Urinary bladder (tissue), 3 donors: ENCODE measurements at regions not wholly inside any gene's neighbourhood (a gene's known extent, or its start where the extent isn't known, plus 50 kb on each side); places are given as distances from the start of the nearest gene placed in this dataset.

Experiments
- DNase-seq: peaks from one replicate; pipeline ENCODE4 v3.0.0-alpha.2; 2015; ENCODE audit errors: extremely low spot score
- H3K27ac ChIP-seq: one replicate; pipeline ENCODE4 v1.5.1; 2013; ENCODE audit warnings: low read depth, mild to moderate bottlenecking, moderate library complexity
- H3K36me3 ChIP-seq: one replicate; pipeline ENCODE4 v1.6.1; 2013; ENCODE audit warnings: mild to moderate bottlenecking, moderate library complexity; ENCODE audit not compliant: insufficient read depth
- H3K4me1 ChIP-seq: one replicate; pipeline ENCODE4 v1.6.1; 2013; ENCODE audit warnings: mild to moderate bottlenecking, moderate library complexity; ENCODE audit not compliant: insufficient read depth
- H3K4me3 ChIP-seq: one replicate; pipeline ENCODE4 v1.5.1; 2013; ENCODE audit warnings: low read depth, low read length
- WGBS: extraction: QIAGEN DNeasy Blood & Tissue Kit; methylation state at CpG from one replicate; pipeline ENCODE4 v1.1.7; 2013; 5-methylcytosine and 5-hydroxymethylcytosine counted together
- donor health status: healthy with polysubstance abuse.
- donor health status: healthy.

DNA sequence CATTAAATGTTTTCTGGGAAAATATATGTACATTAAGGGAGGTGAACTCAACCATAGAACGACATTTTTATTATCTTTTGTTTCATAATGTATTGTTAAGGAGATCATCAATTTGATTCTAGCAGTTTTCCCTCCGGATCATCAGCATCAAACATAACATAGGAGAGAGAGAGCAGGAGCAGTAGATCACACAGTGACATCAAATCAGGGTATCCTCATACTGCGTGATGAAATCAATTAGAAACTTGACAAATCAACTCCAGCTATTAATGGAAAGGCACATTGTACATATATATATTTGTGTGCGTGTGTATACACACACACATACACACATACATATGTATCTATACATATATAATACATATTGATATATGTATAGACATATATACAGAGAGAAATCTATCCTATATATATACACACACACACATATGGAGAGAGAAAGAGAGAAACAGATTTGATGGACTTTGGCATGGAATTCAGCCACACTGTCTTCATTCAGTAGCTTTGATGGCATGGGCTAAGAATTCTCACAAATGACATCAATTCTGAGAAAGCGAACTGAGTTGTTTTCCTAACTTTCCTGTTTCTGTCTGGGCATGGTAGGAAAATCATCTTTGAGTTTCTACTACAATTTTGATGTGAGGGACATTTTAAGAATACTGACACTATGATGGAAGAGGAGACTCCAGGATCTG, 1302.8 kb upstream of the SEL1L start:
- H3K4me3 ChIP-seq = no peak overlapping the region
- no peaks in the 10 kb centered on the region for H3K4me1 ChIP-seq
- 94% methylated on average over 5 of the region's 5 CpGs for WGBS
- DNase-seq = no peak
- H3K27ac ChIP-seq = no peak overlapping the region
- H3K36me3 ChIP-seq = no peaks in the 10 kb centered on the region

- no peak for DNase-seq
- Histone ChIP-seq H3K27ac (no peak overlapping the region), H3K4me3 (no peak overlapping the region), H3K36me3 (no peaks in the 10 kb centered on the region), H3K4me1 (no peaks in the 10 kb centered on the region)
- WGBS = 84% methylated on average over 3 of the region's 3 CpGs
Observed at GRCh38 chr14:82837611-82838140, 1304.0 kb upstream of the SEL1L start.

- Histone ChIP-seq H3K4me1 (no peaks in the 10 kb centered on the region), H3K4me3 (no peak overlapping the region), H3K36me3 (no peaks in the 10 kb centered on the region), H3K27ac (no peak overlapping the region)
- 80% methylated on average over 3 of the region's 3 CpGs for WGBS
- DNase-seq = no peak
Observed at GRCh38 chr14:82850576-82850975, 1316.9 kb upstream of the SEL1L start.

DNA sequence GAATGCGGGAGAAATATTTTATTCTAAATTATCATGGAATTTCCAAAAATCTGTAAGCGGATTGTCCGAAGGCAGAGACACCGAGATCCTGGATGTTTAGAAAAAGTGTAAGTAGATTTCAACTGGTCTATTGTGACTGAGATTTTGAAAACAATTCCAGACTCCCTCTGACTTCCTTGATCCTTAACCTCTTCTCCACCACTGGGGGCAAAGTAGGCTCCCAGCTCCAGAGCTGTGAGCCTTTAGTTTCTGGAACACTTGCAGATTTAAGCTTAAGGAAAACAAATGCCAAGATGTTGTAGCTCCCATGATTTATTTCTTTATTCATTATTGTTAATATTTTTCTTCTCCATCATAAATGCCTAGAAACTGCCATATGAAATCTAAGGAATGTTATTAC, 1320.5 kb upstream of the SEL1L start:
- WGBS = 89% methylated on average over 4 of the region's 4 CpGs

GRCh38 chr14:82854901-82855300, 1321.2 kb upstream of the SEL1L start:
- H3K27ac ChIP-seq = no peak overlapping the region
- H3K36me3 ChIP-seq = no peaks in the 10 kb centered on the region

More for the DNA sequence above, 1320.5 kb upstream of the SEL1L start:
- Histone ChIP-seq H3K27ac (no peak overlapping the region), H3K4me3 (no peak overlapping the region), H3K36me3 (no peaks in the 10 kb centered on the region), H3K4me1 (no peaks in the 10 kb centered on the region)
- no peak for DNase-seq

GRCh38 chr14:82855912-82856391, 1322.3 kb upstream of the SEL1L start:
- H3K4me3 ChIP-seq = no peak overlapping the region
- H3K4me1 ChIP-seq = no peaks in the 10 kb centered on the region
- 40% methylated on average over 3 of the region's 3 CpGs for WGBS
- no peaks in the 10 kb centered on the region for H3K36me3 ChIP-seq
- no peak overlapping the region for H3K27ac ChIP-seq
- DNase-seq = no peak

More at GRCh38 chr14:82854901-82855300, 1321.2 kb upstream of the SEL1L start:
- H3K4me3 ChIP-seq = no peak overlapping the region
- no peaks in the 10 kb centered on the region for H3K4me1 ChIP-seq
- no peak for DNase-seq
- 27% methylated on average over 1 of the region's 1 CpG for WGBS

DNA sequence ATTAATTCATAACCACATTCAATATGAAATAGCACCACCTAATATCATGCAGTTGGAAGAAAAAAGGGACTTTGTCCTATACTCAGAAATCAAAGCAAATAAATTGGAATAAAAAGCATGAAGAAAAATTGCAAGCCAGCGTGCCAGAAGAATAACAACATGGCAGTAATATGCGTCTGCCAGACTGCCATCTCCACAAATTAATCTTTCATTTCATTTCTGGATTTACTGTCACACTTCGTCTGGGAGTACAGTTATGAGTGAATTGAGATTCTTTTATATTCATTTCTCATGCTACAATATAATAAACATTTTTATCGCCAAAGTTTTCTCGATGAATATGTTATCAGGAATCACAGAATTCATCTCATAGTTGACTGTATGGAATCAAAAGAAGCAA, 1327.7 kb upstream of the SEL1L start:
- Histone ChIP-seq H3K4me1 (no peaks in the 10 kb centered on the region), H3K4me3 (no peak overlapping the region), H3K27ac (no peak overlapping the region), H3K36me3 (no peaks in the 10 kb centered on the region)
- 89% methylated on average over 5 of the region's 5 CpGs for WGBS
- DNase-seq = no peak

GRCh38 chr14:82872494-82872893, 1338.8 kb upstream of the SEL1L start:
- DNase-seq = no peak
- 65% methylated on average over 8 of the region's 8 CpGs for WGBS
- H3K36me3 ChIP-seq = no peaks in the 10 kb centered on the region
- H3K4me1 ChIP-seq = no peaks in the 10 kb centered on the region
- H3K27ac ChIP-seq = no peak overlapping the region
- H3K4me3 ChIP-seq = no peak overlapping the region

DNA sequence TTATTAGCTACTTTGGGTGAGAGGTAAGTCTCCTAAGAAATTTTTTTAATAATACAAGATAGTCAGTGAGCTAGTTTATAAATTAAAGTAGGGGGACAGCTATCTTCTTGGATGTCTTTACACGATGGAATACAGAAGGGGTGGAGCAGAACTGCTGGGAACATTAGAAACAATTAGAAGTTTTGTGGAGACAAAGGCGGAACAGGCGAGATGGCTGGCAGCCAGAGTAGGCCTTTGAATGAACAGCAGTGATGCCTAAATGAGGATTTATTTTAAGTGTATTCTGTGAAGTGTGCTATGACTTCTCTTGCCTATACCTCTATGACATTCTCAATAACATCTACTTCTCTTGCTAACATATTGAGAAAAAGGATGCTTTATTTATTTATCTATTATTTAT, 1345.3 kb upstream of the SEL1L start:
- H3K36me3 ChIP-seq = no peaks in the 10 kb centered on the region
- WGBS = 87% methylated on average over 3 of the region's 3 CpGs
- no peak overlapping the region for H3K27ac ChIP-seq
- H3K4me3 ChIP-seq = no peak overlapping the region
- H3K4me1 ChIP-seq = no peaks in the 10 kb centered on the region
- DNase-seq = no peak

DNA sequence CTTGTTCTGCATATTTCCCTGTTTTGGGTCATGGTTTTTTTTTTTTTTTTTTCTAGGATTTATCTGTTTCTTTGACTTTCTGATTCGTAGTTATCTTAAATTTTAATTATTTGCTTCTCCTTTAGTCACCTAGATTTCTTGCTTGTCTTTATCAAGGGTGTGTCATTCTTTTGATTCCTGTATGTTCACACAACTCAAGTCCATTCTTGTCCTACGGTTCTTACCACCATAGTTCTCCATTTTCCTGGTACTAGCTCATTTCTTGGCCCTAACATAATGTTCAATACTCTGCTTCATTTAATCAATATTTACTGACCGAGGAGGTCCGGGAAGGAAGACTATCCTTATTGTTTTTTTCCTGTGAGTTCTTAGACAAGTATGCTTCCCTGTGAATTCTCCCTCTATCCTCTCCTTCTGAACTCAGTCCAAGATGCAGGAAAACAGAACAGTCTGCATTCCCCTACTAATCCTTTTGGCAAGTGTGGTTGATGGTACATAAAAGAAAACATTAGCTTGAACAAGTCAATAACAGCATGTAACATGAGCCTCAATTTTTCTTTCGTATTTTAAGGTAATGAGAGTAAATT, 1346.4 kb upstream of the SEL1L start:
- no peak for DNase-seq
- 43% methylated on average over 5 of the region's 5 CpGs for WGBS
- H3K27ac ChIP-seq = no peak overlapping the region
- H3K36me3 ChIP-seq = no peaks in the 10 kb centered on the region
- no peaks in the 10 kb centered on the region for H3K4me1 ChIP-seq
- H3K4me3 ChIP-seq = no peak overlapping the region

- no peaks in the 10 kb centered on the region for H3K36me3 ChIP-seq
- no peak overlapping the region for H3K27ac ChIP-seq
- no peaks in the 10 kb centered on the region for H3K4me1 ChIP-seq
- no peak overlapping the region for H3K4me3 ChIP-seq
- DNase-seq = no peak
- WGBS = 66% methylated on average over 1 of the region's 1 CpG
Observed at GRCh38 chr14:82886670-82887069, 1353.0 kb upstream of the SEL1L start.

DNA sequence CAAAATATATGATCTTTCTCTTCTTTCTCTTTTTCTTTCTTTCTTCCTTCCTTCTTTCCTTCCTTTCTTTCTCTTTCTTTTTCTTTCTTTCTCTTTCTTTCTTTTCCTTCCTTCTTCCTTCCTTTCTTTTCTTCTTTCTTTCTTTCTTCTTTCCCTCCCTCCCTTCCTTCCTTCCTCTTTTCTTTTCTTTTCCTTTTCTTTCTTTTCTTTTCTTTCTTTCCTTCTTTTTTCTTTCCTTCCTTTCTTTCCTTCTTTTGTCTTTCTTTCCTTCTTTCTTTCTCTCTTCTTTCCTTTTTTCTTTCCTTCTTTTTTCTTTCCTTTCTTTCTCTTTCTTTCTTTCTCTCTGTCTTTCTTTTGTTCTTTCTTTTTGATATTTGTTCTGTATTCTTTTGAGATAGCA, 1356.0 kb upstream of the SEL1L start:
- no peak for DNase-seq
- Histone ChIP-seq H3K4me1 (no peaks in the 10 kb centered on the region), H3K27ac (no peak overlapping the region), H3K4me3 (no peak overlapping the region), H3K36me3 (no peaks in the 10 kb centered on the region)

DNA sequence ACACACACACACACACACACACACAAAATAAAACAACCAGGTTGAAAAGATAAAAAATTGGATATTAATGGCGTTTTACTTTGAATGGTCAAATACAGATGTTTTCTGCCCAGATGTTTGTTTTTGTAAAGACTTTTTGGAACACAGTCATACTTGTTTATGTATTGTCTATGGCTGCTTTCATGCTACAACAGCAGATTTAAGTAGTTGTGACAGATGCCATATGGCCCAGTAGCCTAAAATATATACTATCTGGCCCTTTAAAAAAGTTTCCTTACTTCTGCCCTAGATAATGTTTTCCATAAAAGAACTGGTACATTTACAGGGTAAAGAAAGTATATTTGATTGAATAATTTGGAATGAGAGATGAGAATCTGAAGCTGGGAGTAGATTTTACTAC, 1362.8 kb upstream of the SEL1L start:
- Histone ChIP-seq H3K27ac (no peak overlapping the region), H3K4me1 (no peaks in the 10 kb centered on the region), H3K36me3 (no peaks in the 10 kb centered on the region), H3K4me3 (no peak overlapping the region)
- 77% methylated on average over 1 of the region's 1 CpG for WGBS
- DNase-seq = no peak

DNA sequence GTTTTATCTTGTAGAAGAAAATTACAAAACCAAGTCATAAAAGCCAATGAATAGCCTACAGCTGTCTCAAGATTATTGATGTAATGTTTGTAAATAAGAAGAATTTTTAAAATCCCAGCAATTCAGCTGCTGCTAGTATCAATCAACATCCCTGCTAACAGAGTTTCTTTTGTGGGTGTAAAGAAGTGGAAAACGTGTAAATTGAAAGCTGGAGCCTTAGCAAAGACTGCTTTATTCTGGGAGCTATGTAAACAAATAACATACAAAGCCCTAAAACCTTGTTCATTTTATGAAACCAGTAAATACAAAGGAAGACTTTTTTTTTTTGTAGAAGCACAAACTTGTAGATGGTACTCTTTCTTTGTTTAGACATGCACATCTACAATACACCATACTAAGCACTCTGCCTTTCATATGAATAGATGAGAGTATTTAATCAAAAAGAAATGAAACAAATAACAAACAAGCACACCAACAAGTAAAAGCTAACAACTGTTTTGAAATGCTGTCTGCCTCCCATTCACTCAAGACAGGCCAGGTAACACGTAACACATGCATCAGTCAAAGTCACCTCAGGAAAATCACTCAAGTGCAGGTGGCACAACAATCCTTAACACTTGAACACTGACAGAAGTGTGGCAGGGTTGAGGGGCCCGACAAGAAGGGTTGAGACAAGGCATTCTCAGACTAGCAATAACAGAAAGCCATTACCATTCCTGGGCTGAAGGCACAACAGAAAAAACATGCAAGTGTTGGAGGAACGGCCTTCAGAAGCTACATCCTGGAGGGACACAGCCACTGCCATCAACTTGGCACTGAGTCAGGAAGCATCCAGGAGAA, 1364.0 kb upstream of the SEL1L start:
- 77% methylated on average over 4 of the region's 4 CpGs for WGBS

More for the DNA sequence above, 1364.0 kb upstream of the SEL1L start:
- no peak overlapping the region for H3K4me3 ChIP-seq
- no peak overlapping the region for H3K27ac ChIP-seq
- no peak for DNase-seq
- no peaks in the 10 kb centered on the region for H3K36me3 ChIP-seq
- H3K4me1 ChIP-seq = no peaks in the 10 kb centered on the region
